GM12878 (cell line): ENCODE measurements at regions not wholly inside any gene's neighbourhood (a gene's known extent, or its start where the extent isn't known, plus 50 kb on each side); places are given as distances from the start of the nearest gene placed in this dataset.

ENCODE experiments used
- ATAC-seq: fragments of 200-7000 bp; cut with Tn5 transposase; 3 replicates; pipeline ENCODE4 v1.9.1; 2020; ENCODE audit warnings: mild to moderate bottlenecking, moderate library complexity
- BruUV-seq: library from RNA; stranded (reverse); fragments of 400-500 nt; replicated peaks from 2 replicates; lab custom pipeline; 2021; lab: Mats Ljungman, UMichigan
- CTCF ChIA-PET: fragments of 300-600 bp; sonication (Branson Sonifier 250); formaldehyde crosslinking; extraction: SDS; loops from one replicate; lab custom pipeline; 2021; ENCODE audit warnings: inconsistent platforms; lab: Yijun Ruan, JAX
- POLR2A ChIA-PET: fragments of 350-600 bp; formaldehyde crosslinking; extraction: SDS; loops from one replicate; lab custom pipeline; 2021; ENCODE audit warnings: inconsistent platforms; lab: Charles Lee
- RAD21 ChIA-PET: fragments of 300-600 bp; sonication (Branson Sonifier 250); formaldehyde crosslinking; loops from one replicate; lab custom pipeline; 2023; ENCODE audit warnings: antibody characterized with exemption; ENCODE audit not compliant: unreplicated experiment; lab: Charles Lee
- SMC1A ChIA-PET: fragments of 300-600 bp; sonication (Branson Sonifier 250); formaldehyde crosslinking; loops from one replicate; lab custom pipeline; 2023; ENCODE audit not compliant: unreplicated experiment, uncharacterized antibody; lab: Charles Lee
- DNase-seq: peaks from one replicate; pipeline ENCODE4 v3.0.0-alpha.2; 2011; ENCODE audit warnings: low read depth, low spot score
- FAIRE-seq: peaks from 3 replicates; lab custom pipeline; 2011; peaks lifted over from hg19 to GRCh38; lab: Jason Lieb, UNC
- H2AFZ ChIP-seq: 2 replicates; pipeline ENCODE4 v1.6.0; 2011; ENCODE audit warnings: low read depth, low read length, control low read depth; ENCODE audit not compliant: control insufficient read depth
- H3K27ac ChIP-seq: 2 replicates; pipeline ENCODE4 v1.5.1; 2011; ENCODE audit warnings: control low read depth; ENCODE audit not compliant: control insufficient read depth, insufficient read depth
- H3K27me3 ChIP-seq, 2 experiments: replicated peaks in 1 of 2; 2 replicates each; pipeline versions ENCODE4 v1.6.0 to v1.6.1; 2011; ENCODE audit warnings: low read length in 1 of 2; ENCODE audit not compliant: control insufficient read depth in 2 of 2, insufficient read depth in 2 of 2
- H3K36me3 ChIP-seq, 2 experiments: 2 replicates each; pipeline ENCODE4 v1.5.1; 2011; ENCODE audit warnings: low read length in 1 of 2; ENCODE audit not compliant: control insufficient read depth in 2 of 2, insufficient read depth in 2 of 2
- H3K4me1 ChIP-seq: 2 replicates; pipeline ENCODE4 v1.6.1; 2011; ENCODE audit warnings: mild to moderate bottlenecking, low read length, moderate library complexity, mixed read lengths; ENCODE audit not compliant: control insufficient read depth, insufficient read depth
- H3K4me2 ChIP-seq: 2 replicates; pipeline ENCODE4 v1.6.0; 2011; ENCODE audit warnings: control low read depth; ENCODE audit not compliant: control insufficient read depth, insufficient read depth
- H3K4me3 ChIP-seq: fragments of 200-600 bp; sonication (generic); 2 replicates; pipeline ENCODE4 v1.5.1; 2016
- H3K79me2 ChIP-seq: 2 replicates; pipeline ENCODE4 v1.6.0; 2011; ENCODE audit warnings: low read length; ENCODE audit not compliant: control insufficient read depth, insufficient read depth
- H3K9ac ChIP-seq: 2 replicates; pipeline ENCODE4 v1.8.0; 2011; ENCODE audit warnings: low read length, control low read depth, mixed read lengths; ENCODE audit not compliant: control insufficient read depth, insufficient read depth
- H3K9me3 ChIP-seq: replicated peaks from 3 replicates; pipeline ENCODE4 v1.5.1; 2011; ENCODE audit warnings: mild to moderate bottlenecking, low read length; ENCODE audit not compliant: control insufficient read depth, insufficient read depth
- H4K20me1 ChIP-seq: 2 replicates; pipeline ENCODE4 v1.6.0; 2011; ENCODE audit not compliant: control insufficient read depth, insufficient read depth
- ATF7 ChIP-seq: fragments of 450-650 bp; IDR thresholded peaks from 2 replicates; pipeline ENCODE4 v1.6.1; 2016; ENCODE audit warnings: low read depth, mild to moderate bottlenecking
- BCLAF1 ChIP-seq: fragments of 450-650 bp; IDR thresholded peaks from 2 replicates; pipeline ENCODE4 v1.6.1; 2017; ENCODE audit warnings: antibody characterized with exemption, mild to moderate bottlenecking, moderate library complexity
- CBX3 ChIP-seq: fragments of 200-600 bp; sonication (generic); IDR thresholded peaks from 2 replicates; pipeline ENCODE4 v1.6.1; 2016; ENCODE audit warnings: low read depth, borderline replicate concordance
- CBX5 ChIP-seq: sonication (generic); IDR thresholded peaks from 2 replicates; pipeline ENCODE4 v1.6.1; 2016; ENCODE audit warnings: low read depth, moderate library complexity, mild to moderate bottlenecking, inconsistent platforms
- CHD4 ChIP-seq: fragments of 200-600 bp; sonication (generic); IDR thresholded peaks from 2 replicates; pipeline ENCODE4 v1.6.1; 2016; ENCODE audit warnings: mild to moderate bottlenecking
- CUX1 ChIP-seq: IDR thresholded peaks from 2 replicates; pipeline ENCODE4 v1.6.1; 2012; ENCODE audit warnings: improper control_type of control experiment, low read depth, low read length; ENCODE audit not compliant: insufficient replicate concordance
- ESRRA ChIP-seq: IDR thresholded peaks from 2 replicates; pipeline ENCODE4 v1.6.1; 2012; ENCODE audit warnings: mild to moderate bottlenecking, low read length, improper control_type of control experiment
- KAT2A ChIP-seq: conservative IDR thresholded peaks from 2 replicates; pipeline ENCODE4 v1.6.1; 2011; ENCODE audit warnings: low read depth, low read length; ENCODE audit not compliant: control insufficient read depth
- MAX ChIP-seq: IDR thresholded peaks from 2 replicates; pipeline ENCODE4 v1.6.1; 2012; ENCODE audit warnings: low read depth, low read length, improper control_type of control experiment
- NFYA ChIP-seq: IDR thresholded peaks from 2 replicates; pipeline ENCODE4 v1.6.1; 2011; ENCODE audit warnings: low read depth, mild to moderate bottlenecking, low read length, improper control_type of control experiment, borderline replicate concordance
- NR2C1 ChIP-seq: fragments of 450-650 bp; IDR thresholded peaks from 2 replicates; pipeline ENCODE4 v1.6.1; 2017; ENCODE audit warnings: antibody characterized with exemption, mild to moderate bottlenecking, moderate library complexity
- NR2C2 ChIP-seq: IDR thresholded peaks from 2 replicates; pipeline ENCODE4 v1.6.1; 2011; ENCODE audit warnings: borderline replicate concordance, low read depth; ENCODE audit not compliant: control insufficient read depth, insufficient read length
- NRF1 ChIP-seq: conservative IDR thresholded peaks from 2 replicates; pipeline ENCODE4 v1.6.1; 2011; ENCODE audit warnings: mild to moderate bottlenecking, low read depth, low read length, improper control_type of control experiment
- YY1 ChIP-seq: IDR thresholded peaks from 2 replicates; pipeline ENCODE4 v1.6.1; 2011; ENCODE audit warnings: low read depth, mild to moderate bottlenecking, low read length
- ZNF207 ChIP-seq: fragments of 450-650 bp; IDR thresholded peaks from 2 replicates; pipeline ENCODE4 v1.6.1; 2014; ENCODE audit warnings: antibody characterized with exemption, mild to moderate bottlenecking, borderline replicate concordance
- ZNF384 ChIP-seq: IDR thresholded peaks from 2 replicates; pipeline ENCODE4 v1.6.1; 2012; ENCODE audit warnings: low read depth, mild to moderate bottlenecking, low read length, improper control_type of control experiment, borderline replicate concordance
- WGBS: methylation state at CpG from one replicate; pipeline ENCODE4 v1.1.6; 2016; ENCODE audit warnings: low lambda C conversion rate; ENCODE audit not compliant: insufficient replicate concordance, insufficient coverage; ENCODE audit errors: missing lambda C conversion rate; 5-methylcytosine and 5-hydroxymethylcytosine counted together
- in situ Hi-C: fragments of 300-500 bp; cut with MboI; formaldehyde crosslinking; loops from 9 replicates; pipeline ENCODE4 v1.14.3; 2018; ENCODE audit warnings: mixed read lengths
- intact Hi-C: fragments of 100-400 bp; cut with micrococcal nuclease; formaldehyde crosslinking; loops from one replicate; pipeline ENCODE4 v1.14.2; 2022; ENCODE audit not compliant: unreplicated experiment

- in situ Hi-C loops (no loop called here), intact Hi-C loops (no loop called here)
- SMC1A ChIA-PET, result interaction anchor here (1.1 to 1.7 kb wide), 3 partner anchors 8 to 27 kb away, joined by 3 to 4 read pairs (median 3); no protein-coding TSS in a partner anchor
- Histone ChIP-seq H4K20me1 (no peaks in the 10 kb centered on the region), H3K9ac (no peak overlapping the region), H2AFZ (no peak overlapping the region), H3K4me3 (no peak overlapping the region), H3K4me1 (no peaks in the 10 kb centered on the region), H3K27ac (no peak overlapping the region), H3K4me2 (no peak overlapping the region), H3K9me3 (no peaks in the 10 kb centered on the region), H3K36me3 (no peaks in the 10 kb centered on the region), H3K27me3 (no peaks in the 10 kb centered on the region), H3K79me2 (no peaks in the 10 kb centered on the region)
- POLR2A ChIA-PET, result no interaction called here
- RAD21 ChIA-PET, result no interaction called here
- ATAC-seq (no peak), DNase-seq (no peak), FAIRE-seq (no peak)
- no TSS peak for BruUV-seq
- 37% methylated on average over 1 of the region's 1 CpG for WGBS
- CTCF ChIA-PET, result interaction anchor here (0.8 to 1.8 kb wide), 4 partner anchors 15 to 111 kb away, joined by 3 to 6 read pairs (median 4); no protein-coding TSS in a partner anchor
- TF ChIP-seq ATF7 (no peak), NR2C1 (no peak), ZNF384 (no peak), NR2C2 (no peak), BCLAF1 (no peak), CHD4 (no peak), ESRRA (no peak), CBX3 (no peak), ZNF207 (no peak), MAX (no peak), KAT2A (no peak), NFYA (no peak), YY1 (no peak), NRF1 (no peak), CBX5 (no peak), CUX1 (no peak)
These were observed 377.5 kb upstream of the RIOK2 start for GRCh38 chr5:97560599-97560993.
